Mucosa of stomach (tissue), 1 donor: ENCODE measurements at regions not wholly inside any gene's neighbourhood (a gene's known extent, or its start where the extent isn't known, plus 50 kb on each side); places are given as distances from the start of the nearest gene placed in this dataset.
"Not testable (repeated sequence)": the region's sequence is repeated elsewhere in the genome, so short reads cannot be mapped to it uniquely, and the experiment has no call there.

Source experiments
- H3K27me3 ChIP-seq: one replicate; pipeline ENCODE4 v1.7.0; 2013; ENCODE audit warnings: mild to moderate bottlenecking, low read length; ENCODE audit not compliant: control insufficient read depth, insufficient read depth
- H3K36me3 ChIP-seq: one replicate; pipeline ENCODE4 v1.7.0; 2013; ENCODE audit warnings: low read length; ENCODE audit not compliant: control insufficient read depth, insufficient read depth
- H3K4me1 ChIP-seq: one replicate; pipeline ENCODE4 v1.7.0; 2013; ENCODE audit warnings: mild to moderate bottlenecking, low read length; ENCODE audit not compliant: control insufficient read depth, insufficient read depth
- H3K4me3 ChIP-seq: one replicate; pipeline ENCODE4 v1.7.0; 2013; ENCODE audit warnings: low read length
- H3K9ac ChIP-seq: one replicate; pipeline ENCODE4 v1.7.0; 2013; ENCODE audit warnings: mild to moderate bottlenecking, low read length, moderate library complexity
- H3K9me3 ChIP-seq: one replicate; pipeline ENCODE4 v1.7.0; 2013; ENCODE audit warnings: mild to moderate bottlenecking, low read length, moderate library complexity; ENCODE audit not compliant: control insufficient read depth
- donor health status: Pancreatic carcinoma.

- Histone ChIP-seq H3K4me3 (no peak overlapping the region), H3K9ac (no peak overlapping the region), H3K27me3 (no peaks in the 10 kb centered on the region), H3K36me3 (no peaks in the 10 kb centered on the region), H3K4me1 (no peaks in the 10 kb centered on the region), H3K9me3 (no peaks in the 10 kb centered on the region)
Measured at GRCh38 chrX:41019041-41019392, 66.2 kb upstream of the USP9X start.

DNA sequence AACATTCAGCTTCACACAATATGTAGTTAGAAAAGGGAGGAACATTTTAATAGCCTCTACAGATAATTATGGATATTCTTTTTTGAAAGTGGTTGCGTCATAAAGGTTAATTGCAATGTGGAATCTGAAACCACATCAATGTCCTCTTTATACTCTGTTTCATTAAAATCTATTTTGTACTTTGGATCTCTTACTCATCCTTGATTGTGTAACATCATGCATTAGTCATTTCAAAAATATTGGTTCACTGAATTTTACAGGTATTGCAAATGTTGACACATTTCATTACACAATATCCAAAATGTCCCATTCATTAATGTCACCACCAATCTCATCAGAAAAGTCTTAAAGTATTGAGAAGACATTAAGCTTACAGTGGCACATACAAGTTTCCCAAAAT, 62.7 kb upstream of the USP9X start:
- Histone ChIP-seq H3K4me3 (no peak overlapping the region), H3K36me3 (no peaks in the 10 kb centered on the region), H3K4me1 (no peaks in the 10 kb centered on the region), H3K9me3 (no peaks in the 10 kb centered on the region), H3K9ac (no peak overlapping the region), H3K27me3 (no peaks in the 10 kb centered on the region)

- Histone ChIP-seq H3K9ac (no peak overlapping the region), H3K36me3 (no peaks in the 10 kb centered on the region), H3K4me3 (no peak overlapping the region), H3K27me3 (no peaks in the 10 kb centered on the region), H3K9me3 (no peaks in the 10 kb centered on the region), H3K4me1 (no peaks in the 10 kb centered on the region)
Measured at GRCh38 chrX:41023098-41023497, 62.1 kb upstream of the USP9X start.

DNA sequence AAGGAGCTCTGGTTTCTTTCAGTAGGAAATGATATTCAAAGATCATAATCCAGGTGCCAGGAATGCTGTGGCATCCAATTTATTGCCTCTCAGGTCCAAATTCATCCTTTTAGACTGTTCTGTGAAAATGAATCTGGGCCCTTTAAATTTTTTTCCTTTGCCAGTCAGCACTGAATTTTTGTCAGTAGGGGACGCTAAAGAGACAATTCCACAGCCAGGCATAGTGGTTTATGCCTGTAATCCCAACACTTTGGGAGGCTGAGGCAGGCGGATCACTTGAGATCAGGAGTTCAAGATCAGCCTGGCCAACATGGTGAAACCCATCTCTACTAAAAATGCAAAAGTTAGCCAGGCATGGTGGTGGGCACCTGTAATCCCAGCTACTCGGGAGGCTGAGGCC, 60.9 kb upstream of the USP9X start:
- not testable (repeated sequence) for H3K9ac ChIP-seq, H3K4me1 ChIP-seq, H3K36me3 ChIP-seq, H3K27me3 ChIP-seq, H3K4me3 ChIP-seq, H3K9me3 ChIP-seq

DNA sequence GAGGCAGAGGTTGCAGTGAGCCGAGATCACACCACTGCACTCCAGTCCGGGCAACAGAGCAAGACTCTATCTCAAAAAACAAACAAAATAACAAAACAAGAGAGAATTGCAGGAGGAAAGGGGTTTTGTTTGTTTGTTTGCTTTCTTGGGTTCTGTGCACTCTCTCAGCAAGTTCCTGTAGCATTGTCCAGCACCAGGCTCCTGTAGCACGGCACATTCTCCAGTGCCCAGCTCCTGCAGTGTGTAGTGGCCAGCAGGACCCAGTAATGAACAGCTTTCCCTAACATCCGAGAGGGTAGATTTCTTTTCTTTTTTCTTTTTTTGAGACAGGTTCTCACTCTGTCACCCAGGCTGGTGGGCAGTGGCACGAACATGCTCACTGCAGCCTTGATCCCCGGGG, 60.5 kb upstream of the USP9X start:
- H3K9ac ChIP-seq = no peak overlapping the region
- no peaks in the 10 kb centered on the region for H3K4me1 ChIP-seq

GRCh38 chrX:41025926-41026701, 59.1 kb upstream of the USP9X start:
- no peaks in the 10 kb centered on the region for H3K9me3 ChIP-seq
- H3K27me3 ChIP-seq = no peaks in the 10 kb centered on the region
- no peak overlapping the region for H3K4me3 ChIP-seq
- no peaks in the 10 kb centered on the region for H3K4me1 ChIP-seq
- no peak overlapping the region for H3K9ac ChIP-seq
- H3K36me3 ChIP-seq = no peaks in the 10 kb centered on the region

More for the DNA sequence above, 60.5 kb upstream of the USP9X start:
- H3K9me3 ChIP-seq = no peaks in the 10 kb centered on the region
- H3K4me3 ChIP-seq = no peak overlapping the region
- no peaks in the 10 kb centered on the region for H3K27me3 ChIP-seq
- no peaks in the 10 kb centered on the region for H3K36me3 ChIP-seq

DNA sequence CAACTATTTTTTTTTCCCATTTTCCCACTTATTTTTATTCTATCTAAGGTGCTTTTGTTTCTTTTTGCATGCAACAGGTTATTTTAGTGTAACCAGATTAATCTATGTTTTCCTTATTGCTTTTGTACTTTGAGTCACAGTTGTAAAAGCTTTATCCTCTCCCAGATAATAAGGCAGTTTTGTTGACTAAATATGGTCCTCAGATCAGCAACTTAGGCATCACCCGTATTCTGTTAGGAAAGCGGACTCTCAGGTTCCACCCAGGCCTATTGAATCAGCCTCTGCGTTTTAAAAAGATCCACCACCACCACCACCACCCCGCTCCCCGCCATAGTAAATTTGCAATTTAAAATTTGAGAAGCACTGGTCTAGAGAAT, 58.6 kb upstream of the USP9X start:
- Histone ChIP-seq H3K9me3 (no peaks in the 10 kb centered on the region), H3K27me3 (no peaks in the 10 kb centered on the region), H3K36me3 (no peaks in the 10 kb centered on the region), H3K9ac (no peak overlapping the region), H3K4me3 (no peak overlapping the region), H3K4me1 (no peaks in the 10 kb centered on the region)

- Histone ChIP-seq H3K27me3 (no peaks in the 10 kb centered on the region), H3K36me3 (no peaks in the 10 kb centered on the region), H3K9me3 (no peaks in the 10 kb centered on the region), H3K4me3 (no peak overlapping the region), H3K9ac (no peak overlapping the region), H3K4me1 (no peaks in the 10 kb centered on the region)
Measured at GRCh38 chrX:41029332-41029731, 55.9 kb upstream of the USP9X start.

- Histone ChIP-seq H3K36me3 (no peaks in the 10 kb centered on the region), H3K4me1 (no peaks in the 10 kb centered on the region), H3K4me3 (no peak overlapping the region), H3K27me3 (no peaks in the 10 kb centered on the region), H3K9me3 (no peaks in the 10 kb centered on the region), H3K9ac (no peak overlapping the region)
Measured at GRCh38 chrX:41031256-41031967, 53.8 kb upstream of the USP9X start.

GRCh38 chrX:41033299-41033698, 51.9 kb upstream of the USP9X start:
- H3K4me1 ChIP-seq = peaks cover 4% of the 10 kb centered on the region
- H3K9me3 ChIP-seq = no peaks in the 10 kb centered on the region
- H3K4me3 ChIP-seq = no peak overlapping the region
- H3K9ac ChIP-seq = no peak overlapping the region
- H3K27me3 ChIP-seq = no peaks in the 10 kb centered on the region
- no peaks in the 10 kb centered on the region for H3K36me3 ChIP-seq

GRCh38 chrX:41034902-41035301, 50.3 kb upstream of the USP9X start:
- H3K4me1 ChIP-seq, H3K9ac ChIP-seq, H3K4me3 ChIP-seq, H3K36me3 ChIP-seq, H3K9me3 ChIP-seq, H3K27me3 ChIP-seq: not testable (repeated sequence)
